ENCODE measurements at regions not wholly inside any gene's neighbourhood (a gene's known extent, or its start where the extent isn't known, plus 50 kb on each side); places are given as distances from the start of the nearest gene placed in this dataset.

GRCh38 chr4:13219971-13220370, 264.2 kb downstream of the RAB28 start:
- DNase-seq: no peak
- Histone ChIP-seq H3K4me1 (replicated peaks in 1 of 2) (no peaks in the 10 kb centered on the region), H3K4me3 (no peak overlapping the region), H3K36me3 (replicated peaks in 1 of 2) (no peaks in the 10 kb centered on the region), H3K27ac (no peak overlapping the region), H3K27me3 (no peaks in the 10 kb centered on the region), H3K9me3 (replicated peaks in 1 of 3) (no peaks in the 10 kb centered on the region)
- intact Hi-C loops (cut with DNase I): no loop called here
- WGBS, 4 donors: 89 to 94% (median 91%) methylated on average over 4 of the region's 4 CpGs
- TF ChIP-seq CTCF (IDR thresholded peaks at IDR 0.05) (no peak), POLR2A (IDR thresholded peaks at IDR 0.05) (no peak)

GRCh38 chr4:13218326-13218958, 265.7 kb downstream of the RAB28 start:
- WGBS, 4 donors: 76 to 80% (median 78%) methylated on average over 4 of the region's 4 CpGs
- no peaks in the 10 kb centered on the region for H3K9me3 ChIP-seq (replicated peaks in 1 of 3)
- no peak for DNase-seq
- TF ChIP-seq POLR2A (IDR thresholded peaks at IDR 0.05): no peak
- TF ChIP-seq CTCF (IDR thresholded peaks at IDR 0.05): no peak
- no peaks in the 10 kb centered on the region for H3K27me3 ChIP-seq
- no peak overlapping the region for H3K27ac ChIP-seq
- intact Hi-C loops (cut with DNase I): no loop called here
- no peak overlapping the region for H3K4me3 ChIP-seq
- H3K4me1 ChIP-seq (replicated peaks in 1 of 2): no peaks in the 10 kb centered on the region
- no peaks in the 10 kb centered on the region for H3K36me3 ChIP-seq (replicated peaks in 1 of 2)

GRCh38 chr4:13215560-13215959, 268.6 kb downstream of the RAB28 start:
- no peak for TF ChIP-seq CTCF (IDR thresholded peaks at IDR 0.05)
- no peak for TF ChIP-seq POLR2A (IDR thresholded peaks at IDR 0.05)
- 70 to 91% (median 85%) methylated on average over 5 of the region's 5 CpGs for WGBS, 4 donors
- no peaks in the 10 kb centered on the region for H3K36me3 ChIP-seq (replicated peaks in 1 of 2)
- H3K4me3 ChIP-seq: no peak overlapping the region
- no peaks in the 10 kb centered on the region for H3K4me1 ChIP-seq (replicated peaks in 1 of 2)
- intact Hi-C loops (cut with DNase I): no loop called here
- H3K27ac ChIP-seq: no peak overlapping the region
- H3K9me3 ChIP-seq (replicated peaks in 1 of 3): no peaks in the 10 kb centered on the region
- no peaks in the 10 kb centered on the region for H3K27me3 ChIP-seq
- no peak for DNase-seq

- no peaks in the 10 kb centered on the region for H3K27me3 ChIP-seq
- intact Hi-C loops (cut with DNase I): no loop called here
- H3K9me3 ChIP-seq (replicated peaks in 1 of 3): no peaks in the 10 kb centered on the region
- WGBS, 4 donors: 81 to 89% (median 84%) methylated on average over 1 of the region's 1 CpG
- no peak overlapping the region for H3K4me3 ChIP-seq
- TF ChIP-seq CTCF (IDR thresholded peaks at IDR 0.05) (no peak), POLR2A (IDR thresholded peaks at IDR 0.05) (no peak)
- H3K27ac ChIP-seq: no peak overlapping the region
- no peaks in the 10 kb centered on the region for H3K4me1 ChIP-seq (replicated peaks in 1 of 2)
- DNase-seq: no peak
- no peaks in the 10 kb centered on the region for H3K36me3 ChIP-seq (replicated peaks in 1 of 2)
Observed at GRCh38 chr4:13212936-13213335, 271.2 kb downstream of the RAB28 start.
